Upper lobe of right lung (tissue), 1 donor: ENCODE measurements at regions not wholly inside any gene's neighbourhood (a gene's known extent, or its start where the extent isn't known, plus 50 kb on each side); places are given as distances from the start of the nearest gene placed in this dataset.

Source experiments
- ATAC-seq: fragments of 200-7000 bp; cut with Tn5 transposase; one replicate; pipeline ENCODE4 v1.9.1; 2020; ENCODE audit warnings: mild to moderate bottlenecking, moderate library complexity
- DNase-seq: peaks from one replicate; pipeline ENCODE4 v3.0.0-alpha.2; 2020
- H3K27ac ChIP-seq: fragments of 200-600 bp; one replicate; pipeline ENCODE4 v1.8.0; 2022
- H3K27me3 ChIP-seq: fragments of 200-600 bp; one replicate; pipeline ENCODE4 v1.8.0; 2022; ENCODE audit warnings: mild to moderate bottlenecking
- H3K36me3 ChIP-seq: fragments of 200-600 bp; one replicate; pipeline ENCODE4 v1.8.0; 2022
- H3K4me1 ChIP-seq: fragments of 200-600 bp; one replicate; pipeline ENCODE4 v1.8.0; 2022
- H3K4me3 ChIP-seq: fragments of 200-600 bp; one replicate; pipeline ENCODE4 v1.8.0; 2022; ENCODE audit warnings: mild to moderate bottlenecking
- H3K9me3 ChIP-seq: fragments of 200-600 bp; one replicate; pipeline ENCODE4 v1.8.0; 2022
- CTCF ChIP-seq: fragments of 200-600 bp; IDR thresholded peaks from one replicate; pipeline ENCODE4 v1.8.0; 2022; ENCODE audit warnings: antibody characterized with exemption
- intact Hi-C: fragments of 100-400 bp; cut with DNase I; formaldehyde crosslinking; loops from one replicate; pipeline ENCODE4 v1.11.0; 2022
- donor health status: DM: no; HTN: yes; CAD: no; lungs with severe emphysema.

DNA sequence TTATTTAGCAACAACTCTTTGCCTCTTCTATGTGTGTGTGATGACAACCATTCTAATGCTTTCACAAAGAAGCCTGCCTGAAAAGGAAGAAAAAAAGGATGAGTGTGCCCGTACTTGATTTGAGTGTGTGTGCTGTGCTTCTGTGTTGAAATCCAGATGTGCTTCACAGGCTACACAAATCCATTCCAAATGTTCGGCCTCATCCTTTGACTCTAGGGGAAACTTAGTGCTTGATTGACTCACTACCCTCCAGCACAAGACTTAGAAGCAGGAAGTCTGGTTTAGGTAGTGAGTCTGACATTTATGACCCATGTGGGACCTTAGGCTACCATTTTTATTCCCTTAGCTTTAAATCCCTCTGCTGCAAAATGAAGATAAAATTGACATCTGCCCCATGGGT is 108.8 kb upstream of the PLAAT1 start:
- H3K4me3 ChIP-seq, result no peak overlapping the region
- H3K36me3 ChIP-seq, result no peaks in the 10 kb centered on the region
- no peak overlapping the region for H3K27ac ChIP-seq
- H3K27me3 ChIP-seq, result no peaks in the 10 kb centered on the region
- DNase-seq (no peak), ATAC-seq (no peak)
- H3K9me3 ChIP-seq, result no peaks in the 10 kb centered on the region
- H3K4me1 ChIP-seq, result no peaks in the 10 kb centered on the region
- intact Hi-C loops, result no loop called here
- TF ChIP-seq CTCF, result no peak

DNA sequence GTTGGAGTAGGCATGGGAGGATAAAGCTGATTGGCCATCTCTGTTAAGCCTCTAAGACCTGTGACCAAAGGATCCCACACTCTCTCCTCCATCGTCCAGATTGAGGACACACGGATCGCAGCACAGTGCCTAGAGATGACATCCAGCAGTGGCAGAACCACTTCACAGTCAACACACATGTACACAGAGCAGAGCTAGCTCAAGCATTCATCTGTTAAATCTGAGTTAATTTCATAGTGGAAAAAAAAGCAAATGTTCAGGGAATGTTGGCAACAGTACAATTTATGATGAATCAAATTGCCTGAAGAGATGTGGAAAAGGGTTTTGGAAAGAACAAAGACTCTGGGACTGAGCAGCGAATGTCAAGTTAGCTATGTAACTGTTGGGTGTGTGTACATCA is 108.1 kb upstream of the PLAAT1 start:
- Histone ChIP-seq H3K36me3 (no peaks in the 10 kb centered on the region), H3K4me3 (no peak overlapping the region), H3K9me3 (no peaks in the 10 kb centered on the region), H3K4me1 (no peaks in the 10 kb centered on the region), H3K27me3 (no peaks in the 10 kb centered on the region), H3K27ac (no peak overlapping the region)
- DNase-seq, result no peak
- ATAC-seq, result no peak
- no peak for TF ChIP-seq CTCF
- intact Hi-C loops, result no loop called here

- H3K36me3 ChIP-seq, result no peaks in the 10 kb centered on the region
- H3K9me3 ChIP-seq, result no peaks in the 10 kb centered on the region
- H3K27ac ChIP-seq, result no peak overlapping the region
- DNase-seq (no peak), ATAC-seq (no peak)
- H3K4me3 ChIP-seq, result no peak overlapping the region
- no peaks in the 10 kb centered on the region for H3K27me3 ChIP-seq
- no peaks in the 10 kb centered on the region for H3K4me1 ChIP-seq
- no peak for TF ChIP-seq CTCF
- intact Hi-C loops, result no loop called here
These were observed 106.2 kb upstream of the PLAAT1 start for GRCh38 chr3:193134856-193135255.

- no peak overlapping the region for H3K4me3 ChIP-seq
- H3K27me3 ChIP-seq, result no peaks in the 10 kb centered on the region
- ATAC-seq, result no peak
- intact Hi-C loops, result no loop called here
- no peaks in the 10 kb centered on the region for H3K9me3 ChIP-seq
- no peak overlapping the region for H3K27ac ChIP-seq
- H3K36me3 ChIP-seq, result no peaks in the 10 kb centered on the region
- TF ChIP-seq CTCF, result no peak
- H3K4me1 ChIP-seq, result no peaks in the 10 kb centered on the region
- DNase-seq, result no peak
These were observed 100.6 kb upstream of the PLAAT1 start for GRCh38 chr3:193140381-193140780.

DNA sequence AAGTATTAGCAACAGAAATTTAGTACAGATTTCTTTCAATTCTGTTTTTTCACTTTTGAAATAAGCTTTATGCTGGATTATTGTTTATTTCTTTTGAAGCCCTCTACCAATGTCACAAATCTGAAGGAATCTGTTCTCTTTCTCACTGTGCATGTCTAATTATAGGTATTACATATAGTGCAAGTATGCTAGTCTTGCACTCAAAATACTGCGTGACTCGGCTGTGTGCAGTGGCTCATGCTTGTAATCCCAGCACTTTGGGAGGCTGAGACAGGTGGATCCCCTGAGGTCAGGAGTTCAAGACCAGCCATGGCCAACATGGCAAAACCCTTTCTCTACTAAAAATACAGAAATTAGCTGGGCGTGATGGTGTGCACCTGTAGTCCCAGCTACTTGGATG is 95.8 kb upstream of the PLAAT1 start:
- ATAC-seq, result no peak
- Histone ChIP-seq H3K27ac (no peak overlapping the region), H3K9me3 (no peaks in the 10 kb centered on the region), H3K36me3 (no peaks in the 10 kb centered on the region), H3K27me3 (no peaks in the 10 kb centered on the region), H3K4me3 (no peak overlapping the region), H3K4me1 (no peaks in the 10 kb centered on the region)
- intact Hi-C loops, result no loop called here
- DNase-seq, result no peak
- TF ChIP-seq CTCF, result no peak

DNA sequence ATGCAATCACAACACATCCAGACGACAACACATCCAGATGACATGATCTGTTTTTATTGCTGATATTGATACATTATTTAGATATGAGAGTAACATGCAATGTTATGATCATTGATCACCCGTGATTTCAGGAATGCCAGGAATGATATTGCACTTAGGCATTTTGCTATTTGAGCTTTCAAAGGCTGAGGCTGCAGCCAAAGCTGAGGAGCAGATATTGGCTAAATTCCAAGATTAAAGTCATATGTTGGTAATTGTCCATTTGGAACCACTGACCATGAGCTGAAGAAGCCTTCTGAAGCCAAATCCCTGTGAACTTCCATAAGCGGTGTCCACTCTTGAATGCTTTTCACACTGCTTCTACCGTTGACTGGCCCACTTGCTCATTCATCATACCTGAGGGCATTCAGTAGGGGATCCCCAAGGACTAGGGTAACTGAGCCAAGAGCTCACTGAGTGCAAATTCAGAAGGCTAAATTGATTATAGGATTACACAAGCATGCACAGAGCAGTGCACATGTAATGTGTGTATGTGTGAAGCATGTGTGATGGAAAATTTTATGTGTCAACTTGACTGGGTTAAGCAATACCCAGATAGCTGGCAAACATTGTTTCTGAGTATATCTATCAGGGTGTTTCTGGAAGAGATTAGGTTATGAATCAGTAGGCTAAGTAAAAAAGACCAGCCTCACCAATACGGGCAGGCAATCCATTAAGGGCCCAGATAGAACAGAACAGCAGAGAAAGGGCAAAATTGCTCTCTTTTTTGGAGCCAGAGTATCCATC is 92.1 kb upstream of the PLAAT1 start:
- H3K9me3 ChIP-seq, result no peaks in the 10 kb centered on the region
- no peaks in the 10 kb centered on the region for H3K27me3 ChIP-seq
- intact Hi-C loops, result no loop called here
- H3K4me1 ChIP-seq, result no peaks in the 10 kb centered on the region
- H3K4me3 ChIP-seq, result no peak overlapping the region
- DNase-seq, result no peak
- no peak overlapping the region for H3K27ac ChIP-seq
- ATAC-seq, result no peak
- no peak for TF ChIP-seq CTCF
- no peaks in the 10 kb centered on the region for H3K36me3 ChIP-seq
